Lower lobe of right lung (tissue), 2 donors: ENCODE measurements at regions not wholly inside any gene's neighbourhood (a gene's known extent, or its start where the extent isn't known, plus 50 kb on each side); places are given as distances from the start of the nearest gene placed in this dataset.

Source experiments
- ATAC-seq, 2 donors: fragments of 200-7000 bp; cut with Tn5 transposase; one replicate each; pipeline ENCODE4 v1.9.1; 2020 to 2022; ENCODE audit warnings: mild to moderate bottlenecking in 2 of 2, moderate library complexity in 2 of 2
- DNase-seq: peaks from one replicate; pipeline ENCODE4 v3.0.0-alpha.2; 2020
- H3K27ac ChIP-seq: fragments of 200-600 bp; one replicate; pipeline ENCODE4 v1.8.0; 2022
- H3K27me3 ChIP-seq: fragments of 200-600 bp; one replicate; pipeline ENCODE4 v1.8.0; 2022; ENCODE audit warnings: low read depth
- H3K36me3 ChIP-seq: fragments of 200-600 bp; one replicate; pipeline ENCODE4 v1.8.0; 2022; ENCODE audit warnings: mild to moderate bottlenecking
- H3K4me1 ChIP-seq: fragments of 200-600 bp; one replicate; pipeline ENCODE4 v1.8.0; 2022
- H3K4me3 ChIP-seq: fragments of 200-600 bp; one replicate; pipeline ENCODE4 v1.8.0; 2022; ENCODE audit warnings: mild to moderate bottlenecking
- H3K9me3 ChIP-seq: fragments of 200-600 bp; one replicate; pipeline ENCODE4 v1.8.0; 2022
- CTCF ChIP-seq: fragments of 200-600 bp; IDR thresholded peaks from one replicate; pipeline ENCODE4 v1.8.0; 2022; ENCODE audit warnings: antibody characterized with exemption, mild to moderate bottlenecking
- intact Hi-C: fragments of 100-400 bp; cut with DNase I; formaldehyde crosslinking; loops from one replicate; pipeline ENCODE4 v1.11.0; 2022
- donor health status: DM: no; HTN: yes; CAD: no; lungs with severe emphysema.

DNA sequence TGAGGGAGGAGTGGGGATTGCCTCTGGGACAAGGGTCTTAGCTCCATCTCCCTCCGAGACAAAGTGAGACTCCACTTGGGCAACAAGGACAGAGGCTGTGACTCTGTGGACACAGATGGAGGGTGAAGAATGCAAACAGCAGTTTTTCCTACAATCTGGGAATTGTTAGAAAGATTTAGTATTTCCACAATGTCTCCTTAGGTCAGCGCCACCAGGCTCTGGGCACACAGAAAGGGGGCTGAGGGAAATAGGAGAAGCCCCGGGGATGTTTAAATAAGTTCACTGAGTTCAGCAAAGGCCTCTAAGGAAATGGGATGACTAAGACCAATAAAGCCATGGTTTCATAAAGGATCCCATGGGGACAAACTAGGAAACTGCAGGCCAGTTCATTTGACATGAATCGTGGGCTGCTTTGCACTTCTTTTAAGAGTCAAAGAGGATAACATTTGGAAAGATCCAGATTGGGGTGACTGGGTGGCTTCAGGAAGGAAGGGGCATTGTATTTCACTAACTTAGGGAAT lies 219.8 kb upstream of the GLI3 start:
- H3K27ac ChIP-seq, result no peak overlapping the region
- no peaks in the 10 kb centered on the region for H3K4me1 ChIP-seq
- no peaks in the 10 kb centered on the region for H3K36me3 ChIP-seq
- no peak overlapping the region for H3K4me3 ChIP-seq
- no peak for ATAC-seq
- no peaks in the 10 kb centered on the region for H3K27me3 ChIP-seq
- H3K9me3 ChIP-seq, result no peaks in the 10 kb centered on the region
- TF ChIP-seq CTCF, result no peak
- DNase-seq, result no peak
- intact Hi-C loops, result no loop called here

DNA sequence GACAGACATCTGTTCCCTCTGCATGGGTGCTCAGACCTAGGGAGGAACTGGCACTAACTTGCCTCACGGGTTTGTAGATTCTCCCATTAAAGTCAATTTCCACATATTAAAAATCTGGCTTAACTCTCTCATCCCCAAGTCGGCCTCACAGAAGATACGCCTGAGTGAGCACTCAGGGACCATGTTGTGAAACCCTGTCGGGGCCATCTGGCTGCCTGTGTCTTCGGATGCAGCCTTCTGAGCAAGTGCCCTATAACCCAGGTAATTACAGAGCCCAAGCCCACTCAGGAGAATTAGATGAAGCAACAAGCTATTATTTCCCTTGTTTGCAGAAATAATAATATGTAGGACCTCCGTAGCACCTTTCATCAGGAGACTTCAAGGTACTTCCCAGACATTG lies 219.3 kb upstream of the GLI3 start:
- H3K27ac ChIP-seq, result no peak overlapping the region
- no peaks in the 10 kb centered on the region for H3K9me3 ChIP-seq
- no peak for DNase-seq
- H3K27me3 ChIP-seq, result no peaks in the 10 kb centered on the region
- intact Hi-C loops, result no loop called here
- ATAC-seq, result no peak
- no peaks in the 10 kb centered on the region for H3K4me1 ChIP-seq
- no peaks in the 10 kb centered on the region for H3K36me3 ChIP-seq
- H3K4me3 ChIP-seq, result no peak overlapping the region
- no peak for TF ChIP-seq CTCF

DNA sequence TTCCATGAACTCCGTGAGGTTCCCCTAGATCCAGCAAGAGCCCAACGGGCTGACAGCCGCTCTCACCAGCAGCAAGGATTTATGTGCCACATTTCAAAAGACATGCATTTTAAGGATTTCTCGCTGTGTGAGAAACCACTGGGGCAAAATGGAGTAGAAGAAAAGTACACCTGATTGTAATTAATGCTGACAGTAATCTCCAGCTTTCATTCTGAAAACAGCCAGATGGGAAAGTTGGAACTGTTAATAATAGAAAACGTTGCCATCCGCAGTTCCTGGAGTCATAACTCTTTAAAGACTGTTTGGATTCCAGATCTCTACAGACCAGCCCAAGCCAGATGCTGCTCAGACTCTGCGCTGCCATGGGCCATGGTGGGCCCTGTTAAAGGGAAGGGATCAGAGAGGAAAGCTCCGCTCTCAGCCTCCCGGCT lies 216.9 kb upstream of the GLI3 start:
- H3K27ac ChIP-seq, result no peak overlapping the region
- H3K4me3 ChIP-seq, result no peak overlapping the region
- DNase-seq, result no peak
- intact Hi-C loops, result no loop called here
- no peak for ATAC-seq
- TF ChIP-seq CTCF, result no peak
- no peaks in the 10 kb centered on the region for H3K9me3 ChIP-seq
- no peaks in the 10 kb centered on the region for H3K27me3 ChIP-seq
- H3K36me3 ChIP-seq, result no peaks in the 10 kb centered on the region
- H3K4me1 ChIP-seq, result no peaks in the 10 kb centered on the region

DNA sequence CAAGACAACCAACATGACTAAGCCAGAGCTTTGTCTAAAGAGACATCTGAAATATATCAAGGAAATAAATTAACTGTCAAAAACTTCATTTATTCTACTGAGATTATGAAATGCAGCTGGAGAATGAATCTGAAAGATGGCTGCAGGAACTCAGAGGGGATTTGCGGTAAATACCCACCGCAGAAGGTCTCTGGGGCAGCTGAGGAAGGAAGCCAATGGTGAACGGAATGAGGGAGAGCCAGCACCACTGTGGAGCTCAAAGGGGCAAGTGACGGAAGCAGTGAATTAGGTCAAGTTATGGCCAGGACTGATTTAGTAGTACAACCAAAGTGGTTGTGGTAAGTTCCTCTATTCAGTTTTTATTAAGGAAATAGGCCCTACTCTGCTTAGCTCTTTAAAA lies 215.3 kb upstream of the GLI3 start:
- TF ChIP-seq CTCF, result no peak
- DNase-seq, result no peak
- intact Hi-C loops, result no loop called here
- H3K4me3 ChIP-seq, result no peak overlapping the region
- no peak for ATAC-seq
- no peaks in the 10 kb centered on the region for H3K9me3 ChIP-seq
- H3K4me1 ChIP-seq, result no peaks in the 10 kb centered on the region
- no peak overlapping the region for H3K27ac ChIP-seq
- H3K36me3 ChIP-seq, result no peaks in the 10 kb centered on the region
- no peaks in the 10 kb centered on the region for H3K27me3 ChIP-seq

DNA sequence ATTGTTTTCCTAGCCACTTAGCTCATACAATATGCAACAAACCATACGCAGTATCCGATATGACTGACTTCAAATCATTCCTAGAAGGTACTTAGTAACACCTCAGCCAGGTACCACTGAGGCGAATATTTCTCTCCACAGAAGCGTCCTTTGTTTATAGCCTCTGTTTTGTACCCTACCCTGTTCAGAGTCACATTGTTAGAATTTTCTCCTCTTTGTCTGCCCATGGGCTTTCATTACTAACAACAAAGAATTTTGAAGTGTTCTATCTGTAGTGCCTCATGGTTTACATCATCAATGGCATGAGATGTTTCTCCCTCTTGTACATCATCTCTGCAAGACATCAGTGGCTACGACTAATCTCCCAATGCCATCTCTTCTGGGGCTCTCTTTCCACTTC lies 212.4 kb upstream of the GLI3 start:
- no peak for ATAC-seq
- H3K4me1 ChIP-seq, result no peaks in the 10 kb centered on the region
- no peaks in the 10 kb centered on the region for H3K9me3 ChIP-seq
- no peak for TF ChIP-seq CTCF
- H3K36me3 ChIP-seq, result no peaks in the 10 kb centered on the region
- intact Hi-C loops, result no loop called here
- H3K27ac ChIP-seq, result no peak overlapping the region
- no peaks in the 10 kb centered on the region for H3K27me3 ChIP-seq
- H3K4me3 ChIP-seq, result no peak overlapping the region
- no peak for DNase-seq

GRCh38 chr7:42448901-42449300 lies 211.9 kb upstream of the GLI3 start:
- TF ChIP-seq CTCF, result no peak
- Histone ChIP-seq H3K9me3 (no peaks in the 10 kb centered on the region), H3K27me3 (no peaks in the 10 kb centered on the region), H3K27ac (no peak overlapping the region), H3K4me3 (no peak overlapping the region), H3K36me3 (no peaks in the 10 kb centered on the region), H3K4me1 (no peaks in the 10 kb centered on the region)
- intact Hi-C loops, result no loop called here
- ATAC-seq, result no peak
- DNase-seq, result no peak
